Epithelial cell of esophagus (primary cell): ENCODE measurements at regions not wholly inside any gene's neighbourhood (a gene's known extent, or its start where the extent isn't known, plus 50 kb on each side); places are given as distances from the start of the nearest gene placed in this dataset.

ENCODE experiments used
- DNase-seq: peaks from one replicate; pipeline ENCODE4 v3.0.0; 2010; ENCODE audit warnings: low read depth
- H3K4me3 ChIP-seq: 2 replicates; pipeline ENCODE4 v1.5.1; 2011; ENCODE audit warnings: mild to moderate bottlenecking, low read length, control low read depth
- CTCF ChIP-seq: IDR thresholded peaks from 2 replicates; pipeline ENCODE4 v1.5.1; 2011; ENCODE audit warnings: low read depth, mild to moderate bottlenecking, low read length, control low read depth, inconsistent platforms; ENCODE audit not compliant: insufficient read depth; ENCODE audit errors: missing control alignments

GRCh38 chr3:76756577-76756976 lies 283.3 kb upstream of the ROBO2 start:
- TF ChIP-seq CTCF: no peak
- peak; percentile 4 for DNase-seq
- no peak overlapping the region for H3K4me3 ChIP-seq

- DNase-seq: no peak
- TF ChIP-seq CTCF: no peak
- no peak overlapping the region for H3K4me3 ChIP-seq
Observed at GRCh38 chr3:76760336-76760735, 279.6 kb upstream of the ROBO2 start.

- DNase-seq: no peak
- H3K4me3 ChIP-seq: no peak overlapping the region
- no peak for TF ChIP-seq CTCF
Observed at GRCh38 chr3:76765511-76765910, 274.4 kb upstream of the ROBO2 start.

- DNase-seq: no peak
- TF ChIP-seq CTCF: no peak
- H3K4me3 ChIP-seq: no peak overlapping the region
Observed at GRCh38 chr3:76768912-76769311, 271.0 kb upstream of the ROBO2 start.

- DNase-seq: no peak
- H3K4me3 ChIP-seq: no peak overlapping the region
- TF ChIP-seq CTCF: no peak
Observed at GRCh38 chr3:76776927-76777326, 263.0 kb upstream of the ROBO2 start.

- H3K4me3 ChIP-seq: no peak overlapping the region
- no peak for TF ChIP-seq CTCF
- no peak for DNase-seq
Observed at GRCh38 chr3:76788206-76788605, 251.7 kb upstream of the ROBO2 start.

GRCh38 chr3:76789237-76789636 lies 250.7 kb upstream of the ROBO2 start:
- DNase-seq: no peak
- no peak overlapping the region for H3K4me3 ChIP-seq
- TF ChIP-seq CTCF: no peak
